GM23248 (cell line): ENCODE measurements at regions not wholly inside any gene's neighbourhood (a gene's known extent, or its start where the extent isn't known, plus 50 kb on each side); places are given as distances from the start of the nearest gene placed in this dataset.

Source experiments
- EZH2 ChIP-seq: fragments of 200-600 bp; sonication (generic); IDR thresholded peaks from 2 replicates; pipeline ENCODE4 v1.6.1; 2018; ENCODE audit warnings: antibody characterized with exemption, mild to moderate bottlenecking; ENCODE audit not compliant: insufficient read depth, poor library complexity, severe bottlenecking
- EZH2phosphoT487 ChIP-seq: fragments of 200-600 bp; sonication (generic); IDR thresholded peaks from 2 replicates; pipeline ENCODE4 v1.6.1; 2018; ENCODE audit warnings: antibody characterized with exemption, moderate library complexity, mild to moderate bottlenecking, low read depth; ENCODE audit not compliant: insufficient read depth

GRCh38 chr12:27905285-27906126, 67.0 kb downstream of the PTHLH start:
- no peak for TF ChIP-seq EZH2
- no peak for TF ChIP-seq EZH2phosphoT487
